OCI-LY1 (cell line): ENCODE measurements at regions not wholly inside any gene's neighbourhood (a gene's known extent, or its start where the extent isn't known, plus 50 kb on each side); places are given as distances from the start of the nearest gene placed in this dataset.

Source experiments
- H2AFZ ChIP-seq: fragments of 200-600 bp; sonication (generic), shearing (Covaris generic); 2 replicates; pipeline ENCODE4 v1.6.0; 2014; ENCODE audit warnings: antibody characterized with exemption, mild to moderate bottlenecking, low read length
- H3F3A ChIP-seq: fragments of 200-600 bp; sonication (generic), shearing (Covaris generic); 2 replicates; pipeline ENCODE4 v1.6.0; 2014; ENCODE audit warnings: mild to moderate bottlenecking, antibody characterized with exemption, low read length, moderate library complexity; ENCODE audit not compliant: insufficient read depth
- H3K27ac ChIP-seq: fragments of 200-600 bp; sonication (generic); 2 replicates; pipeline ENCODE4 v1.5.1; 2014; ENCODE audit warnings: low read length, mixed run types, mild to moderate bottlenecking, low read depth; ENCODE audit not compliant: poor library complexity, severe bottlenecking
- H3K27me3 ChIP-seq: fragments of 200-600 bp; sonication (generic); 2 replicates; pipeline ENCODE4 v1.6.0; 2014; ENCODE audit warnings: antibody characterized with exemption, mild to moderate bottlenecking, low read length, moderate library complexity; ENCODE audit not compliant: insufficient read depth
- H3K36me3 ChIP-seq: fragments of 200-600 bp; sonication (generic); 2 replicates; pipeline ENCODE4 v1.6.1; 2014; ENCODE audit warnings: mild to moderate bottlenecking, antibody characterized with exemption, low read length, moderate library complexity, mixed read lengths; ENCODE audit not compliant: insufficient read depth
- H3K4me1 ChIP-seq: fragments of 200-600 bp; sonication (generic); 2 replicates; pipeline ENCODE4 v1.5.1; 2014; ENCODE audit warnings: mild to moderate bottlenecking, low read length, moderate library complexity; ENCODE audit not compliant: insufficient read depth, severe bottlenecking
- H3K4me2 ChIP-seq: fragments of 200-600 bp; sonication (generic), shearing (Covaris generic); 2 replicates; pipeline ENCODE4 v1.6.1; 2014; ENCODE audit warnings: low read length
- H3K4me3 ChIP-seq: fragments of 200-600 bp; sonication (generic); 2 replicates; pipeline ENCODE4 v1.5.1; 2014; ENCODE audit warnings: low read length, low read depth, mild to moderate bottlenecking, mixed read lengths; ENCODE audit not compliant: poor library complexity, severe bottlenecking
- H3K79me2 ChIP-seq: fragments of 200-600 bp; shearing (Covaris generic); 2 replicates; pipeline ENCODE4 v1.6.1; 2016; ENCODE audit warnings: mixed run types, low read length, mixed read lengths; ENCODE audit not compliant: insufficient read depth
- H3K9ac ChIP-seq: fragments of 200-600 bp; sonication (generic), shearing (Covaris generic); 2 replicates; pipeline ENCODE4 v1.6.1; 2014; ENCODE audit warnings: mild to moderate bottlenecking, low read length, mixed read lengths
- H3K9me2 ChIP-seq: fragments of 200-600 bp; sonication (generic), shearing (Covaris generic); 2 replicates; pipeline ENCODE4 v1.6.1; 2014; ENCODE audit warnings: low read depth, mild to moderate bottlenecking, low read length, mixed read lengths
- H3K9me3 ChIP-seq: fragments of 200-600 bp; shearing (Covaris generic); 2 replicates; pipeline ENCODE4 v1.6.1; 2014; ENCODE audit warnings: low read length, mixed read lengths
- H4K20me1 ChIP-seq: fragments of 200-600 bp; sonication (generic), shearing (Covaris generic); 2 replicates; pipeline ENCODE4 v1.6.0; 2016; ENCODE audit warnings: mild to moderate bottlenecking, low read length; ENCODE audit not compliant: insufficient read depth
- CTCF ChIP-seq: fragments of 200-600 bp; sonication (generic), shearing (Covaris generic); IDR thresholded peaks from 2 replicates; pipeline ENCODE4 v1.5.1; 2017; ENCODE audit warnings: mild to moderate bottlenecking, antibody characterized with exemption, low read length, moderate library complexity, mixed read lengths
- EZH2 ChIP-seq: fragments of 200-600 bp; sonication (generic), shearing (Covaris generic); IDR thresholded peaks from 2 replicates; pipeline ENCODE4 v1.8.0; 2017; ENCODE audit warnings: borderline replicate concordance, mixed run types, mild to moderate bottlenecking, antibody characterized with exemption, low read length, moderate library complexity, mixed read lengths

- Histone ChIP-seq H2AFZ (no peak overlapping the region), H3K4me2 (no peak overlapping the region), H3K4me3 (no peak overlapping the region), H3K9me3 (no peaks in the 10 kb centered on the region), H3K4me1 (no peaks in the 10 kb centered on the region), H3K36me3 (no peaks in the 10 kb centered on the region), H3K79me2 (no peaks in the 10 kb centered on the region), H3K9me2 (no peaks in the 10 kb centered on the region), H3K27me3 (no peaks in the 10 kb centered on the region), H3K9ac (no peak overlapping the region), H4K20me1 (no peaks in the 10 kb centered on the region), H3K27ac (no peak overlapping the region), H3F3A (no peaks in the 10 kb centered on the region)
- TF ChIP-seq EZH2 (no peak), CTCF (no peak)
These were observed 214.7 kb upstream of the MIR17HG start for GRCh38 chr13:91132786-91133185.

DNA sequence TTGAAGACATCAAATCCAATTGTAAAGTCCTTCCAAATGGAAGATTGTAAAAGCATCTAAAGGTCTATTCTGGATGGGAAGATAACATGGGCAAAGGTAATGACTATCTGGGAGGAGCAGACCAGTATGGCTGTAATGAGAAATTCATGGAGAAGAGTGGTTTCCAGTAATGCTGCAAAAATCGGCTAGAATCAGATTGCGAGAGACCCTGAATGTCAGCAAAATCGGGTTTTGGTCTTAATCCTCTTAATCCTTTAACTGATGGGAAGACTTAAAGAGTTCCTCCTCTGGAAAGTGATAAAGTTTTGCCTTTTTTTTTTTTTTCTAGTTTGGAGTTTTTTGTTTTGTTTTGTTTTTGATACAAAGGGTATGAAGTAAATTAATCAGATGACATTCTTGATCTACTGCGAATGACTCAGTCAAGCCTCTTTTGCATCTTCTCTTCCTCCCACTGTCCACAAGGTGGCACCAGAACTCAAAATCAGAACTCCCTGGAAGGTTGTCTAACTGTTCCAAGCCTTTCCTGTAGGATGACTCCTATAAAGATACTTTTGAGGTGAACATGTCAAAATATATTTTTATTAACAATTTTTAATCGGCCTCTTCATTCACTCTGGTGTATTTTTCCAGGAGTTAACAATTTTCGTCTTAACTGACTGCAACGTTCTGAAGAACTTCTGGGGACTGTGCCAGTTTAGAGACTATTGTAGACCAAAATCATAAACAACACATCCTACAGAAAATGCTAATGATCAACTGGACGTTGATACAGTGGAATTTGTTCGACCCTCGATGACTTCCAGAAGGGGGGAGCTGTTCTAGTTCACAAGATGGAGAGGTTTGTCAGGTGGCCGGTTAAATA is 213.3 kb upstream of the MIR17HG start:
- Histone ChIP-seq H3K4me3 (no peak overlapping the region), H3K4me2 (no peak overlapping the region), H3F3A (no peaks in the 10 kb centered on the region), H2AFZ (no peak overlapping the region), H3K27ac (no peak overlapping the region), H3K9me2 (no peaks in the 10 kb centered on the region), H3K79me2 (no peaks in the 10 kb centered on the region), H3K27me3 (no peaks in the 10 kb centered on the region), H3K4me1 (no peaks in the 10 kb centered on the region), H3K9ac (no peak overlapping the region), H4K20me1 (no peaks in the 10 kb centered on the region), H3K36me3 (no peaks in the 10 kb centered on the region), H3K9me3 (no peaks in the 10 kb centered on the region)
- TF ChIP-seq EZH2 (no peak), CTCF (peak; percentile 90)

- Histone ChIP-seq H3K9ac (no peak overlapping the region), H3K9me3 (no peaks in the 10 kb centered on the region), H3F3A (no peaks in the 10 kb centered on the region), H3K79me2 (no peaks in the 10 kb centered on the region), H3K4me1 (no peaks in the 10 kb centered on the region), H4K20me1 (no peaks in the 10 kb centered on the region), H3K27ac (no peak overlapping the region), H3K4me3 (no peak overlapping the region), H3K9me2 (no peaks in the 10 kb centered on the region), H2AFZ (no peak overlapping the region), H3K36me3 (no peaks in the 10 kb centered on the region), H3K27me3 (no peaks in the 10 kb centered on the region), H3K4me2 (no peak overlapping the region)
- TF ChIP-seq CTCF: no peak
- TF ChIP-seq EZH2: no peak
These were observed 212.7 kb upstream of the MIR17HG start for GRCh38 chr13:91134803-91135184.
